ENCODE measurements at regions not wholly inside any gene's neighbourhood (a gene's known extent, or its start where the extent isn't known, plus 50 kb on each side); places are given as distances from the start of the nearest gene placed in this dataset.

DNA sequence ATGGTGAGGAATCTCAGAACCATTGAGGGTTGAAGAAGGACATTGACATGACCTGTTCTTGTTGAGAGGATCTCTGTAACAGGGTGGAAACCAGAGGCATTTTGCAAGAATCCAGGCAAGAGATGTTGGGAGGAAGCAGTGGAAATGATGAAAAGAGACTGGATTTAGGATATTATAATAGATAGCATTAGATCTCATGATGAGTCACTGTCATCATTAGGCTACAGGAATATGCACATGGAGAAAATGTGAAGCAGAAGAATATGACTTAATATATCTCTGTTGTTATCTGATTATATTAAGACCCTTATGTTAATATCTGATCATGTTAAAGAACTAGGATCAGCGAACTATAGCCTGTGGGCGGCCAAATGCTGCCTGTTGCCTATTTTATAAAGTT, 393.0 kb upstream of the MTPN start:
- Histone ChIP-seq H3K4me2 (no peak overlapping the region), H3K4me3 (no peak overlapping the region), H3K4me1 (no peaks in the 10 kb centered on the region), H3K27ac (no peak overlapping the region), H3K9me3 (no peaks in the 10 kb centered on the region)
- ChIA-PET POLR2A (no interaction called here), CTCF (no interaction called here)
- DNase-seq (ENCODE audit: low read depth in 1 of 2, low spot score in 1 of 2) (no peak), ATAC-seq (no peak), FAIRE-seq (no peak)
- 1% methylated on average over 2 of the region's 2 CpGs for WGBS (ENCODE audit: missing lambda C conversion rate)
- no peak for TF ChIP-seq HOXA7 (CRISPR knock-in tag; IDR thresholded peaks at IDR 0.05)
- TF ChIP-seq PHF8 (IDR thresholded peaks at IDR 0.05; ENCODE audit: borderline replicate concordance, low read depth) = no peak
- TF ChIP-seq, protein P1, sequence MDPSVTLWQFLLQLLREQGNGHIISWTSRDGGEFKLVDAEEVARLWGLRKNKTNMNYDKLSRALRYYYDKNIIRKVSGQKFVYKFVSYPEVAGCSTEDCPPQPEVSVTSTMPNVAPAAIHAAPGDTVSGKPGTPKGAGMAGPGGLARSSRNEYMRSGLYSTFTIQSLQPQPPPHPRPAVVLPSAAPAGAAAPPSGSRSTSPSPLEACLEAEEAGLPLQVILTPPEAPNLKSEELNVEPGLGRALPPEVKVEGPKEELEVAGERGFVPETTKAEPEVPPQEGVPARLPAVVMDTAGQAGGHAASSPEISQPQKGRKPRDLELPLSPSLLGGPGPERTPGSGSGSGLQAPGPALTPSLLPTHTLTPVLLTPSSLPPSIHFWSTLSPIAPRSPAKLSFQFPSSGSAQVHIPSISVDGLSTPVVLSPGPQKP (IDR thresholded peaks at IDR 0.05; ENCODE audit: low read depth, low read length) = no peak
- TF ChIP-seq EP300 (IDR thresholded peaks at IDR 0.05) = no peak
- TF ChIP-seq, protein P2, sequence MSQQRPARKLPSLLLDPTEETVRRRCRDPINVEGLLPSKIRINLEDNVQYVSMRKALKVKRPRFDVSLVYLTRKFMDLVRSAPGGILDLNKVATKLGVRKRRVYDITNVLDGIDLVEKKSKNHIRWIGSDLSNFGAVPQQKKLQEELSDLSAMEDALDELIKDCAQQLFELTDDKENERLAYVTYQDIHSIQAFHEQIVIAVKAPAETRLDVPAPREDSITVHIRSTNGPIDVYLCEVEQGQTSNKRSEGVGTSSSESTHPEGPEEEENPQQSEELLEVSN (IDR thresholded peaks at IDR 0.05; ENCODE audit: borderline replicate concordance, low read depth) = no peak
- TF ChIP-seq, protein P3, sequence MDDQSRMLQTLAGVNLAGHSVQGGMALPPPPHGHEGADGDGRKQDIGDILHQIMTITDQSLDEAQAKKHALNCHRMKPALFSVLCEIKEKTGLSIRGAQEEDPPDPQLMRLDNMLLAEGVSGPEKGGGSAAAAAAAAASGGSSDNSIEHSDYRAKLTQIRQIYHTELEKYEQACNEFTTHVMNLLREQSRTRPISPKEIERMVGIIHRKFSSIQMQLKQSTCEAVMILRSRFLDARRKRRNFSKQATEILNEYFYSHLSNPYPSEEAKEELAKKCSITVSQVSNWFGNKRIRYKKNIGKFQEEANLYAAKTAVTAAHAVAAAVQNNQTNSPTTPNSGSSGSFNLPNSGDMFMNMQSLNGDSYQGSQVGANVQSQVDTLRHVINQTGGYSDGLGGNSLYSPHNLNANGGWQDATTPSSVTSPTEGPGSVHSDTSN (IDR thresholded peaks at IDR 0.05) = no peak
- TF ChIP-seq POLR2AphosphoS2 (conservative IDR thresholded peaks at IDR 0.05; ENCODE audit: low read length) = no peak
- no peak for TF ChIP-seq SREBF2 (IDR thresholded peaks at IDR 0.05)
- no peak for TF ChIP-seq TP53 (CRISPR knock-in tag; IDR thresholded peaks at IDR 0.05)
- no peak for TF ChIP-seq GATA3 (IDR thresholded peaks at IDR 0.05; ENCODE audit: borderline replicate concordance)
- no peak for TF ChIP-seq EHF (CRISPR knock-in tag; IDR thresholded peaks at IDR 0.05)
- no peak for TF ChIP-seq MAFK (IDR thresholded peaks at IDR 0.05; ENCODE audit: partially characterized antibody)
- no peak for TF ChIP-seq HDAC2 (IDR thresholded peaks at IDR 0.05)
- TF ChIP-seq ZFP36 (IDR thresholded peaks at IDR 0.05; ENCODE audit: borderline replicate concordance, partially characterized antibody) = no peak

DNA sequence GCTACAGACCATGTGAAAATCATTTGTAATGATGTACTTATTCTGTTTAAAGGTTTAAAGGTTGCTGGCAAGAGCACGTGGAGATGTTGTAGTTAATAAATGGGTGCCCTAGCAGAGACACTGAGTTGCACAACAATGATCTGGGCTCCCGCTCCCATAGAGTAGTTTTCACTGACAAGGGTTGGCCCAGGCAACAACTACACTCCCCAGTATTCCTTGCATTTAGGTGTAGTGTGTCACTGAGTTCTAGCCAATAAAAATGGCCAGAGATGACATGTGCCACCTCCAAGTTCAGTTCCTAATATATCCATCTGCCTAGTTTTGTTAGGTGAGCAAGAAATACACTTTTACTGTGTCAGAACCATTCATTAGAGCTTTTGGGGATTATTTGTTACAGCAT, 392.1 kb upstream of the MTPN start:
- TF ChIP-seq RCOR1 (IDR thresholded peaks at IDR 0.05; ENCODE audit: low read depth, low read length) (no peak), RNF2 (IDR thresholded peaks at IDR 0.05; ENCODE audit: borderline replicate concordance, low read depth) (no peak), MAFK (IDR thresholded peaks at IDR 0.05; ENCODE audit: partially characterized antibody) (no peak), EHF (CRISPR knock-in tag; IDR thresholded peaks at IDR 0.05) (no peak), RFX5 (IDR thresholded peaks at IDR 0.05) (no peak), MYC (IDR thresholded peaks at IDR 0.05; ENCODE audit: borderline replicate concordance, low read length) (no peak), POLR2A (IDR thresholded peaks at IDR 0.05; ENCODE audit: low read length) (no peak), FOXS1 (CRISPR knock-in tag; IDR thresholded peaks at IDR 0.05) (no peak)
- TF ChIP-seq, protein P2 (IDR thresholded peaks at IDR 0.05; ENCODE audit: borderline replicate concordance, low read depth) = no peak
- TF ChIP-seq, protein P4, sequence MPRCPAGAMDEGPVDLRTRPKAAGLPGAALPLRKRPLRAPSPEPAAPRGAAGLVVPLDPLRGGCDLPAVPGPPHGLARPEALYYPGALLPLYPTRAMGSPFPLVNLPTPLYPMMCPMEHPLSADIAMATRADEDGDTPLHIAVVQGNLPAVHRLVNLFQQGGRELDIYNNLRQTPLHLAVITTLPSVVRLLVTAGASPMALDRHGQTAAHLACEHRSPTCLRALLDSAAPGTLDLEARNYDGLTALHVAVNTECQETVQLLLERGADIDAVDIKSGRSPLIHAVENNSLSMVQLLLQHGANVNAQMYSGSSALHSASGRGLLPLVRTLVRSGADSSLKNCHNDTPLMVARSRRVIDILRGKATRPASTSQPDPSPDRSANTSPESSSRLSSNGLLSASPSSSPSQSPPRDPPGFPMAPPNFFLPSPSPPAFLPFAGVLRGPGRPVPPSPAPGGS (IDR thresholded peaks at IDR 0.05) = no peak
- Histone ChIP-seq H3K4me1 (no peaks in the 10 kb centered on the region), H3K27ac (no peak overlapping the region), H3K9me3 (no peaks in the 10 kb centered on the region), H3K4me3 (no peak overlapping the region), H3K4me2 (no peak overlapping the region)
- POLR2A ChIA-PET = no interaction called here
- DNase-seq (ENCODE audit: low read depth in 1 of 2, low spot score in 1 of 2) = no peak
- no peak for ATAC-seq
- no peak for FAIRE-seq
- 15% methylated on average over 2 of the region's 2 CpGs for WGBS (ENCODE audit: missing lambda C conversion rate)
- CTCF ChIA-PET = no interaction called here
